Left ventricle myocardium inferior (tissue), 1 donor: ENCODE measurements at regions not wholly inside any gene's neighbourhood (a gene's known extent, or its start where the extent isn't known, plus 50 kb on each side); places are given as distances from the start of the nearest gene placed in this dataset.
A peak's percentile ranks its signal among the peaks of the same experiment; 100 is the strongest.

Source experiments
- DNase-seq: peaks from one replicate; pipeline ENCODE4 v3.0.0-alpha.2; 2020
- H3K27ac ChIP-seq: fragments of 200-600 bp; replicated peaks from 2 replicates; pipeline ENCODE4 v1.8.0; 2021
- H3K27me3 ChIP-seq: fragments of 200-600 bp; 2 replicates; pipeline ENCODE4 v1.8.0; 2021; ENCODE audit warnings: low read depth
- H3K36me3 ChIP-seq: fragments of 200-600 bp; 2 replicates; pipeline ENCODE4 v1.8.0; 2021
- H3K4me1 ChIP-seq: fragments of 200-600 bp; 2 replicates; pipeline ENCODE4 v1.8.0; 2021
- H3K4me3 ChIP-seq: fragments of 200-600 bp; 2 replicates; pipeline ENCODE4 v1.8.0; 2021; ENCODE audit warnings: mild to moderate bottlenecking, moderate library complexity
- H3K9me3 ChIP-seq: fragments of 200-600 bp; replicated peaks from 2 replicates; pipeline ENCODE4 v1.8.0; 2021
- intact Hi-C: fragments of 100-400 bp; cut with micrococcal nuclease; formaldehyde crosslinking; loops from one replicate; pipeline ENCODE4 v1.11.0; 2022
- TF ChIP-seq, protein P1 (sequence below): fragments of 200-600 bp; IDR thresholded peaks from 2 replicates; pipeline ENCODE4 v1.8.0; 2021; ENCODE audit warnings: antibody characterized with exemption, mild to moderate bottlenecking, borderline replicate concordance
- donor health status: DM: no; HTN: yes; CAD: no; lungs with severe emphysema.

DNA sequence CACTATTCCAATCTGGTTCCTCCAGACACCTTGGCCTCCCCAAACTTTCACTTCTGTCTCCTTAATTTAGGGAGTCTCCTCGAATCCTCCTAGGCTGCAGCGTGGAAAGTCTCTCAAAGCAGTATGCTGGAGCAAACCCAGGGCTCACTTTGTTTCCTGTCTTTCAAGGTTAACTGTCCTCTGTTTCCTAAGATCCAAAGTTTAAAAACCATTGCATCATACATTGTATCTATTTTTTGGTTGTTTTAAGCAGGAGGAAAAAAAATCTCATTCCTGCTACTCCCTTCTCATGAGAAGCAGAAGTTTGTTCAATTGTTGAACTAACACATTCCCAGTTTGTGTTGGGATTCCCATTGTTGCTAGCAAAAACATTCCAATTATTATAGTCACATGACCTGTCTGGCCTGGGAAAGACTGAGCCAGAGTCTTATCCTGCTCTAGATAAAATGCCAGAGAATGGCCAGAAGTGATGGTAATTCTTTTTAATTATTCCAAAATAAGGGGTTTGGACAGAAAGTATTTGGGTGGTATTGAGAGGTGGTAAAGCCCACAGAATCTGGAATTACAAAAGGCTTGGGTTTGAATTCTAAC is 67.3 kb downstream of the HSPB8 start:
- Histone ChIP-seq H3K27ac (peak overlapping the region; percentile 86), H3K4me1 (peaks cover 25% of the 10 kb centered on the region), H3K4me3 (no peak overlapping the region), H3K27me3 (no peaks in the 10 kb centered on the region), H3K9me3 (no peaks in the 10 kb centered on the region), H3K36me3 (no peaks in the 10 kb centered on the region)
- no peak for DNase-seq
- TF ChIP-seq, protein P1, sequence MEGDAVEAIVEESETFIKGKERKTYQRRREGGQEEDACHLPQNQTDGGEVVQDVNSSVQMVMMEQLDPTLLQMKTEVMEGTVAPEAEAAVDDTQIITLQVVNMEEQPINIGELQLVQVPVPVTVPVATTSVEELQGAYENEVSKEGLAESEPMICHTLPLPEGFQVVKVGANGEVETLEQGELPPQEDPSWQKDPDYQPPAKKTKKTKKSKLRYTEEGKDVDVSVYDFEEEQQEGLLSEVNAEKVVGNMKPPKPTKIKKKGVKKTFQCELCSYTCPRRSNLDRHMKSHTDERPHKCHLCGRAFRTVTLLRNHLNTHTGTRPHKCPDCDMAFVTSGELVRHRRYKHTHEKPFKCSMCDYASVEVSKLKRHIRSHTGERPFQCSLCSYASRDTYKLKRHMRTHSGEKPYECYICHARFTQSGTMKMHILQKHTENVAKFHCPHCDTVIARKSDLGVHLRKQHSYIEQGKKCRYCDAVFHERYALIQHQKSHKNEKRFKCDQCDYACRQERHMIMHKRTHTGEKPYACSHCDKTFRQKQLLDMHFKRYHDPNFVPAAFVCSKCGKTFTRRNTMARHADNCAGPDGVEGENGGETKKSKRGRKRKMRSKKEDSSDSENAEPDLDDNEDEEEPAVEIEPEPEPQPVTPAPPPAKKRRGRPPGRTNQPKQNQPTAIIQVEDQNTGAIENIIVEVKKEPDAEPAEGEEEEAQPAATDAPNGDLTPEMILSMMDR: no peak
- intact Hi-C loops: no loop called here

DNA sequence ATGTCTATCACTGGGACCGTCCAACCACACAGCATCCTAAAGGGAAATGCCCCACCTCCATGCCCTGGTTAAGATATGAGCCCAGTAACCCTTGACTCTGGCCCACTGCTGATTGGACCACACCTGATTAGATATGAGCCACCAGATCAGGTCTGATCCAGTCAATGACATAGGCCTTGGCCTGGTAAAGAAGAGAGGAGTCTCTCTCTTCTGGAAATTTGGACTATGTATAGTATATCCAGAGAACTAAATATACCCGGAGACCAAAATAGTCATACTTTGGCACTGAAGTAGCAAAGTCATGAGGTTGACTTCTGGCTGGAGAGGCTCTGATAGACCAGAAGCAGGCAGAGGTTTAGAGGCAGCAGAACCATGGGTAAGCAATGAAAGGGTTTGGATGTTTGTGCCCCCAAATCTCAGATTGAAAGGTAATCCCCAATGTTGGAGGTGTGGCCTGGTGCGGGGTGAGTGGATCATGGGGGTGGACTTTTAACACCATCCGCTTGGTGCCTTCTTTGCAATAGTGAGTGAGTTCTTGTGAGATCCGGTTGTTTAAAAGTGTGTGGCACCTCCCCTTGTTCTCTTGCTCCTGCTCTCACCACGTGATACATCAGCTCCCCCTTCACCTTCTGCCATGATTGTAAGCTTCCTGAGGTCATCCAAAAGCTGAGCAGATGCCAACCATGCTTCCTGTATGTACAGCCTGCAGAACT is 68.4 kb downstream of the HSPB8 start:
- Histone ChIP-seq H3K36me3 (no peaks in the 10 kb centered on the region), H3K4me3 (peak overlapping the region; percentile 42), H3K27me3 (no peaks in the 10 kb centered on the region), H3K27ac (peak overlapping the region; percentile 86), H3K4me1 (peaks cover 29% of the 10 kb centered on the region), H3K9me3 (no peaks in the 10 kb centered on the region)
- TF ChIP-seq, protein P1: no peak
- no peak for DNase-seq
- intact Hi-C loops: no loop called here

DNA sequence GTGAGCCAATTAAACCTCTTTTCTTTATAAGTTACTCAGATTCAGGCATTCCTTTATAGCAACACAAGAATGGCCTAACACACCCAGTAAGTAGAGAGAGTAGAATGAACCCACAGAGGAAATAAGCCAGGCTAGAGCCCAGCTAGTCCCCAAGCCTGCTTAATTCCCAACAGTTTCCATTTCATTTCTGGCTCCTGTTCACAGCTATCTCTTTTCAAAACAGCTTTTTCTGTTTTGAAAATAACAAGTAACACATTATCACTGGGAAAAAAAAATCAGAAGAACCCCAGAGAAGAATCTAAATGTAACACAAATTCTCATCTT is 69.0 kb downstream of the HSPB8 start:
- Histone ChIP-seq H3K9me3 (no peaks in the 10 kb centered on the region), H3K27ac (peak overlapping the region; percentile 86), H3K4me3 (peak overlapping the region; percentile 42), H3K27me3 (no peaks in the 10 kb centered on the region), H3K4me1 (peaks cover 29% of the 10 kb centered on the region), H3K36me3 (no peaks in the 10 kb centered on the region)
- TF ChIP-seq, protein P1: no peak
- DNase-seq: no peak
- intact Hi-C loops: no loop called here

DNA sequence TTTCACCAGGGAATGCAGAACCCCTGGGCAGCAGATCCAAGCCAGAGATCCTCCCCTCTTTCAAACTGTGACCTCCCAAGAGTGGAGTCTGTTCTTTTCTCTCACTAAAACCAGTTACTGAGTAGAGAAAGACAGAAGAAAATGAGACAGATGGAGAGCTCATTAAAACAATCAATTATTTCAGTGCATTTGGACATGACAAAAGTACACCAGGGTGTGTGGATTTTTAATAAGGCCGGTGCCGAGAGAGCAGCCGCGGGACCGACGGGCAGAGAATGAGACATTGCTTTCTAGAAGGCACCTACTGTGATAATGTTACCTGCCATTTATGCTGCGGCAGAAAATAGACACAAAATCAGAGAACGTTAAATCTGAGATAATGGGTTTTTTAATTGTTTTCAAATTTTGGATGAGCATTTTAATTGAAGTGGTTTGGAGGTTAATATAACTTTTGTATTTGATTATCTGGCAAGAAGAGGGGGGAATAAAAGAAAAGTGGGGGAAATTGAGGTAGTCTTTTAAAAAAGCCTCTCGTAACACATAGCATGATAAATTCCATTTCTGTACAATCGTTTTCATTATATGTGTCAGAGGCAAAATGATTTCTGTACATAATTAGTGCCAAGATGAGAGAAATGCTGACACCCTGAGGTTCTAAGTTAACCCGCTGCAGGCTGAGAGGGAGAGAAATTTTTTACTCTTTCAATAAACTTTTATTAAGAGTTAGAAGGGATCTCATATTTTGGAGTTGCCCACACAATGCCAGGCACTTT is 70.8 kb downstream of the HSPB8 start:
- H3K27ac ChIP-seq: peak overlapping the region; percentile 86
- peaks cover 29% of the 10 kb centered on the region for H3K4me1 ChIP-seq
- H3K36me3 ChIP-seq: no peaks in the 10 kb centered on the region
- no peak for DNase-seq
- intact Hi-C loops: no loop called here
- H3K4me3 ChIP-seq: peak overlapping the region; percentile 1
- no peaks in the 10 kb centered on the region for H3K9me3 ChIP-seq
- TF ChIP-seq, protein P1: no peak
- H3K27me3 ChIP-seq: no peaks in the 10 kb centered on the region

DNA sequence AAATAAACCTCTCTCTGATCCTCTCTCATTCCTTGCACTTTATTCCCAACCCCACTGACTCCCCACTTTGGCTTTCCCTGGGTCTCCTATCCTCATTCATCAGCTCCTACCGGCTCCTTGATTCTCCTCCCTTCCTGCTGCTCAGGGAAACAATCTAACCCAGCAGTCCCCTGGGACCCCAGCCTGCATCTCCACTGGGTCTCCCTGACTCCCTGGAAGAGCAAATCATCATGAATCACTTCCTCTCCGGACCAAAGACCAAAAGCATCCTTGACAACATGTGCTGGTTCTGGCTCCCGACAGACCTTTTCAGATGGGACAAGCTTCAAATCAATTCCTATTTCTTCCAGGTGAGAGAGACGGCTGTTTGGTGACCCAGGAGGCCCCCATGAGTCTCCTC is 76.6 kb downstream of the HSPB8 start:
- no peak for DNase-seq
- intact Hi-C loops: no loop called here
- Histone ChIP-seq H3K27ac (no peak overlapping the region), H3K36me3 (no peaks in the 10 kb centered on the region), H3K27me3 (no peaks in the 10 kb centered on the region), H3K9me3 (peaks cover 2% of the 10 kb centered on the region), H3K4me3 (no peak overlapping the region), H3K4me1 (peaks cover 24% of the 10 kb centered on the region)
- TF ChIP-seq, protein P1: no peak
